IMR-90 (cell line): ENCODE measurements at regions not wholly inside any gene's neighbourhood (a gene's known extent, or its start where the extent isn't known, plus 50 kb on each side); places are given as distances from the start of the nearest gene placed in this dataset.

Experiments
- ATAC-seq: fragments of 200-7000 bp; cut with Tn5 transposase; 2 replicates; pipeline ENCODE4 v1.9.1; 2020; ENCODE audit warnings: low read depth, mild to moderate bottlenecking, moderate library complexity
- BruUV-seq: library from RNA; stranded (reverse); fragments of 400-500 nt; replicated peaks from 2 replicates; lab custom pipeline; 2021; lab: Mats Ljungman, UMichigan
- CTCF ChIA-PET: fragments of 300-600 bp; formaldehyde crosslinking; extraction: SDS; loops from one replicate; lab custom pipeline; 2021; ENCODE audit warnings: antibody characterized with exemption; lab: Yijun Ruan, JAX
- POLR2A ChIA-PET: fragments of 300-600 bp; sonication (Branson Sonifier 250); formaldehyde crosslinking; loops from one replicate; lab custom pipeline; 2022; ENCODE audit warnings: antibody characterized with exemption; ENCODE audit not compliant: unreplicated experiment; lab: Charles Lee
- DNase-seq: peaks from one replicate; pipeline ENCODE4 v3.0.0; 2013
- H2AFZ ChIP-seq: replicated peaks from 2 replicates; pipeline ENCODE3; 2013; ENCODE audit warnings: low read length, mild to moderate bottlenecking; ENCODE audit not compliant: poor library complexity
- H2AK5ac ChIP-seq: 2 replicates; pipeline ENCODE4 v1.6.1; 2013; ENCODE audit warnings: low read depth, low read length, inconsistent platforms
- H2AK9ac ChIP-seq: replicated peaks from 2 replicates; pipeline ENCODE3; 2013; ENCODE audit warnings: mild to moderate bottlenecking, low read depth, low read length, moderate library complexity; ENCODE audit not compliant: poor library complexity
- H2BK120ac ChIP-seq: 2 replicates; pipeline ENCODE4 v1.6.1; 2013; ENCODE audit warnings: low read depth, low read length, inconsistent platforms
- H2BK15ac ChIP-seq: 3 replicates; pipeline ENCODE4 v1.6.1; 2013; ENCODE audit warnings: low read depth, low read length, inconsistent platforms
- H2BK20ac ChIP-seq: 2 replicates; pipeline ENCODE4 v1.6.1; 2013; ENCODE audit warnings: low read depth, mild to moderate bottlenecking, inconsistent platforms, low read length, moderate library complexity
- H2BK5ac ChIP-seq: 2 replicates; pipeline ENCODE4 v1.6.1; 2013; ENCODE audit warnings: mild to moderate bottlenecking, low read depth, low read length, inconsistent platforms; ENCODE audit not compliant: poor library complexity, severe bottlenecking
- H3K14ac ChIP-seq: replicated peaks from 2 replicates; pipeline ENCODE4 v1.6.1; 2013; ENCODE audit warnings: low read depth, low read length, inconsistent platforms
- H3K18ac ChIP-seq: 2 replicates; pipeline ENCODE4 v1.6.1; 2013; ENCODE audit warnings: low read depth, low read length, control low read depth
- H3K23ac ChIP-seq: 2 replicates; pipeline ENCODE4 v1.6.1; 2013; ENCODE audit warnings: low read depth, low read length, inconsistent platforms
- H3K27ac ChIP-seq: 2 replicates; pipeline ENCODE4 v1.5.1; 2013; ENCODE audit warnings: mild to moderate bottlenecking, control low read depth, low read length; ENCODE audit not compliant: insufficient read depth
- H3K27me3 ChIP-seq: 2 replicates; pipeline ENCODE4 v1.6.1; 2013; ENCODE audit warnings: low read length; ENCODE audit not compliant: control insufficient read depth, insufficient read depth
- H3K36me3 ChIP-seq: 2 replicates; pipeline ENCODE4 v1.6.1; 2013; ENCODE audit warnings: low read length, mixed read lengths; ENCODE audit not compliant: control insufficient read depth, insufficient read depth
- H3K4ac ChIP-seq: 2 replicates; pipeline ENCODE4 v1.6.1; 2013; ENCODE audit warnings: low read depth, low read length, inconsistent platforms
- H3K4me1 ChIP-seq: 2 replicates; pipeline ENCODE4 v1.6.1; 2013; ENCODE audit warnings: low read length, mixed read lengths; ENCODE audit not compliant: control insufficient read depth, insufficient read depth
- H3K4me2 ChIP-seq: 2 replicates; pipeline ENCODE4 v1.6.1; 2013; ENCODE audit warnings: low read depth, mild to moderate bottlenecking, control low read depth, low read length, moderate library complexity
- H3K4me3 ChIP-seq: 2 replicates; pipeline ENCODE4 v1.5.1; 2013; ENCODE audit warnings: low read depth, mild to moderate bottlenecking, control low read depth, low read length, moderate library complexity; ENCODE audit not compliant: insufficient read depth
- H3K56ac ChIP-seq: 2 replicates; pipeline ENCODE4 v1.6.1; 2013; ENCODE audit warnings: low read length, inconsistent platforms; ENCODE audit not compliant: insufficient read depth; ENCODE audit errors: extremely low read depth
- H3K79me1 ChIP-seq, 2 experiments: 2 replicates each; pipeline ENCODE4 v1.6.1; 2013; ENCODE audit warnings: low read length in 2 of 2, inconsistent platforms in 1 of 2, low read depth in 1 of 2
- H3K9ac ChIP-seq: 2 replicates; pipeline ENCODE4 v1.6.1; 2013; ENCODE audit warnings: low read depth, low read length, control low read depth
- H3K9me1 ChIP-seq: 2 replicates; pipeline ENCODE4 v1.6.1; 2013; ENCODE audit warnings: low read length, inconsistent platforms; ENCODE audit not compliant: insufficient read depth
- H3K9me3 ChIP-seq: 2 replicates; pipeline ENCODE4 v1.6.1; 2013; ENCODE audit warnings: low read length; ENCODE audit not compliant: control insufficient read depth, insufficient read depth
- H4K20me1 ChIP-seq: 2 replicates; pipeline ENCODE4 v1.6.1; 2013; ENCODE audit warnings: low read length, inconsistent platforms; ENCODE audit not compliant: insufficient read depth
- H4K5ac ChIP-seq: 2 replicates; pipeline ENCODE4 v1.6.1; 2013; ENCODE audit warnings: mild to moderate bottlenecking, low read depth, low read length, control low read depth
- H4K8ac ChIP-seq, 2 experiments: 2 replicates each; pipeline ENCODE4 v1.6.1; 2013; ENCODE audit warnings: low read depth in 2 of 2, low read length in 2 of 2, control low read depth in 1 of 2, inconsistent platforms in 1 of 2
- H4K91ac ChIP-seq: 2 replicates; pipeline ENCODE4 v1.6.1; 2013; ENCODE audit warnings: low read depth, low read length, inconsistent platforms; ENCODE audit not compliant: insufficient read depth
- FOS ChIP-seq: fragments of 150-350 bp; IDR thresholded peaks from 2 replicates; pipeline ENCODE4 v1.6.1; 2016; ENCODE audit warnings: low read depth, low read length
- MAFK ChIP-seq: IDR thresholded peaks from 2 replicates; pipeline ENCODE4 v1.6.1; 2012; ENCODE audit warnings: low read depth, low read length, improper control_type of control experiment
- MAZ ChIP-seq: IDR thresholded peaks from 2 replicates; pipeline ENCODE4 v1.6.1; 2012; ENCODE audit warnings: low read depth, mild to moderate bottlenecking, low read length, improper control_type of control experiment, moderate library complexity, borderline replicate concordance
- NFE2L2 ChIP-seq: fragments of 150-350 bp; IDR thresholded peaks from 2 replicates; pipeline ENCODE4 v1.6.1; 2016; ENCODE audit warnings: low read depth, mild to moderate bottlenecking, low read length
- RAD21 ChIP-seq: IDR thresholded peaks from 2 replicates; pipeline ENCODE4 v1.6.1; 2012; ENCODE audit warnings: low read length, improper control_type of control experiment
- SMC3 ChIP-seq: fragments of 150-350 bp; IDR thresholded peaks from 2 replicates; pipeline ENCODE4 v1.6.1; 2016; ENCODE audit warnings: low read depth, mild to moderate bottlenecking, antibody characterized with exemption, low read length, moderate library complexity
- WGBS, 2 experiments: methylation state at CpG; one replicate each; pipeline versions ENCODE4 v1.1.5 to v1.1.7; 2013; ENCODE audit warnings: missing lambda C conversion rate in 2 of 2; ENCODE audit not compliant: insufficient read length in 1 of 2; ENCODE audit errors: extremely low coverage in 2 of 2; 5-methylcytosine and 5-hydroxymethylcytosine counted together
- dilution Hi-C: fragments of 300-500 bp; cut with HindIII; formaldehyde crosslinking; loops from one replicate; pipeline ENCODE4 v1.14.3; 2018; ENCODE audit warnings: low sequenced_read_pairs; ENCODE audit not compliant: unreplicated experiment
- in situ Hi-C: fragments of 300-500 bp; cut with MboI; formaldehyde crosslinking; loops from 3 replicates; pipeline ENCODE4 v1.14.3; 2019; ENCODE audit warnings: low sequenced_read_pairs, inconsistent platforms, mixed read lengths
- intact Hi-C: fragments of 100-400 bp; cut with micrococcal nuclease; formaldehyde crosslinking; loops from 2 replicates; pipeline ENCODE4 v1.10.0; 2022
- TF ChIP-seq, protein P1 (sequence below): fragments of 150-350 bp; IDR thresholded peaks from 2 replicates; pipeline ENCODE4 v1.6.1; 2016; ENCODE audit warnings: low read depth, mild to moderate bottlenecking, low read length, moderate library complexity, borderline replicate concordance

DNA sequence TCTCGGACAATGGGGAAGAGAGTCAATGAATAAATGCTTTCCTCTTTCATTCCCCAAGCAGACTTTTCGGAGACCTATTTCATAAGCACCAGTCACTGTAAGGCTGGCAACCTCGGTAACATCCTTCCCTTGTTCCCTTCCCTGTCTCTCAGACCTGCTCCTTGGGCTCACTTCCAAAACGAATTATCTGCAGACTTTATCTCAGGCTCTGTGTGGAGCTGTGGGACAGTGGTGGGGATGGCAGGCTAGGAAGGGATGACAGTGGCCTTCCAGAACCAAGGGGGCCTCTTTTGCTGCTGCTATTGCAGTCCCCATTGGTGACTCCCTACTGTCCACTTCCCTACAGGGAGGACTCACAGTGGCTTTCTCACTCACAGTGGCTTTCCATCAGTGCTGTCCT is 185.6 kb upstream of the MEX3C start:
- H2BK20ac ChIP-seq: no peak overlapping the region
- dilution Hi-C loops (no loop called here), in situ Hi-C loops (no loop called here), intact Hi-C loops (no loop called here)
- DNase-seq (no peak), ATAC-seq (no peak)
- no peak overlapping the region for H4K5ac ChIP-seq
- H3K27me3 ChIP-seq: no peaks in the 10 kb centered on the region
- no peak overlapping the region for H3K9ac ChIP-seq
- H3K14ac ChIP-seq: no peak overlapping the region
- H4K91ac ChIP-seq: no peak overlapping the region
- H3K4me1 ChIP-seq: no peaks in the 10 kb centered on the region
- no peak overlapping the region for H3K18ac ChIP-seq
- H4K20me1 ChIP-seq: no peaks in the 10 kb centered on the region
- no peak overlapping the region for H3K23ac ChIP-seq
- H2BK15ac ChIP-seq: no peak overlapping the region
- H3K4ac ChIP-seq: no peak overlapping the region
- H3K4me2 ChIP-seq: no peak overlapping the region
- no peak overlapping the region for H2BK5ac ChIP-seq
- no peak overlapping the region for H2AK9ac ChIP-seq
- TF ChIP-seq MAFK: no peak
- no peak for TF ChIP-seq NFE2L2
- TF ChIP-seq, protein P1, sequence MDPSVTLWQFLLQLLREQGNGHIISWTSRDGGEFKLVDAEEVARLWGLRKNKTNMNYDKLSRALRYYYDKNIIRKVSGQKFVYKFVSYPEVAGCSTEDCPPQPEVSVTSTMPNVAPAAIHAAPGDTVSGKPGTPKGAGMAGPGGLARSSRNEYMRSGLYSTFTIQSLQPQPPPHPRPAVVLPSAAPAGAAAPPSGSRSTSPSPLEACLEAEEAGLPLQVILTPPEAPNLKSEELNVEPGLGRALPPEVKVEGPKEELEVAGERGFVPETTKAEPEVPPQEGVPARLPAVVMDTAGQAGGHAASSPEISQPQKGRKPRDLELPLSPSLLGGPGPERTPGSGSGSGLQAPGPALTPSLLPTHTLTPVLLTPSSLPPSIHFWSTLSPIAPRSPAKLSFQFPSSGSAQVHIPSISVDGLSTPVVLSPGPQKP: no peak
- TF ChIP-seq SMC3: no peak
- TF ChIP-seq FOS: no peak
- TF ChIP-seq MAZ: no peak
- no peak for TF ChIP-seq RAD21
- ChIA-PET CTCF (no interaction called here), POLR2A (no interaction called here)
- no CpG with 5 or more reads among the region's 4 CpGs for WGBS, 2 experiments
- peaks cover 7% of the 10 kb centered on the region for H3K9me3 ChIP-seq
- H4K8ac ChIP-seq: no peak overlapping the region
- no peak overlapping the region for H3K56ac ChIP-seq
- H3K4me3 ChIP-seq: no peak overlapping the region
- H2AFZ ChIP-seq: no peak overlapping the region
- no peak overlapping the region for H2AK5ac ChIP-seq
- no peaks in the 10 kb centered on the region for H3K79me1 ChIP-seq
- no peaks in the 10 kb centered on the region for H3K9me1 ChIP-seq
- no peak overlapping the region for H2BK120ac ChIP-seq
- no peaks in the 10 kb centered on the region for H3K36me3 ChIP-seq
- no TSS peak for BruUV-seq
- H3K27ac ChIP-seq: no peak overlapping the region
